ENCODE measurements at regions not wholly inside any gene's neighbourhood (a gene's known extent, or its start where the extent isn't known, plus 50 kb on each side); places are given as distances from the start of the nearest gene placed in this dataset.

DNA sequence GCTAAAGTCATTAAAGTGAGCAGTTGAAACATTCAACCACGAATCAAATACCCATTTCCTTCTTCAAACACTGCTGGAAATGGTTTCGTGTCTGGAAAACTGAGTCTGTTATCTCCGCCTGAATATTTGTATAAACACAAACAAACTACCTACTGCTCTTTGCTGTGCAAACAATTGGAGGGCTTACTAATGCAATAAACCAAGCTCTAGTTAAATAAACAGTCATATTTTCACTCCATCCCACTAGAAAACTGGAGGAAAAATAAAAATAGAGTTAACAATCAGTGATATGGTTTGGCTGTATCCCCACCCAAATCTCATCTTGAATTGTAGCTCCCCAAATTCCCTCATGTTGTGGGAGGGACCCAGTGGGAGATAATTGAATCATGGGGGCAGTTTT lies 397.6 kb downstream of the RASEF start:
- Mint-ChIP-seq H3K36me3 (no peaks in the 10 kb centered on the region), H3K27me3 (no peaks in the 10 kb centered on the region)
- H3K4me1 ChIP-seq (ENCODE audit: insufficient read depth, low read length), result no peaks in the 10 kb centered on the region

GRCh38 chr9:82668689-82669199 lies 394.2 kb downstream of the RASEF start:
- Histone ChIP-seq H3K27me3 (ENCODE audit: insufficient read depth, low read length) (no peaks in the 10 kb centered on the region), H3K4me1 (ENCODE audit: insufficient read depth, low read length) (no peaks in the 10 kb centered on the region), H3K9me3 (ENCODE audit: control insufficient read depth in 1 of 2, low read length in 2 of 2) (no peaks in the 10 kb centered on the region), H3K36me3 (ENCODE audit: insufficient read depth, low read length) (no peaks in the 10 kb centered on the region), H3K27ac (ENCODE audit: low read depth, low read length) (no peak overlapping the region), H3K4me3 (ENCODE audit: low read length in 2 of 2) (no peak overlapping the region)
- ChIA-PET CTCF (ENCODE audit: partially characterized antibody) (no interaction called here), POLR2A (ENCODE audit: partially characterized antibody) (no interaction called here)
- H3K4me1 Mint-ChIP-seq, result no peaks in the 10 kb centered on the region
- H3K9me3 Mint-ChIP-seq, result peaks cover 0 to 10% (median 0%) of the 10 kb centered on the region in 8 donors
- no peaks in the 10 kb centered on the region for H3K36me3 Mint-ChIP-seq
- DNase-seq, result no peak
- no peaks in the 10 kb centered on the region for H3K27me3 Mint-ChIP-seq
- H3K27ac Mint-ChIP-seq, result no peak overlapping the region
- intact Hi-C loops (cut with micrococcal nuclease), result no loop called here
- H3K4me3 Mint-ChIP-seq, result no peak overlapping the region

More for the DNA sequence above, 397.6 kb downstream of the RASEF start:
- H3K4me3 Mint-ChIP-seq, result no peak overlapping the region
- peaks cover 0 to 11% (median 3%) of the 10 kb centered on the region in 8 donors for H3K9me3 Mint-ChIP-seq
- Histone ChIP-seq H3K27me3 (ENCODE audit: insufficient read depth, low read length) (no peaks in the 10 kb centered on the region), H3K4me3 (ENCODE audit: low read length in 2 of 2) (no peak overlapping the region), H3K36me3 (ENCODE audit: insufficient read depth, low read length) (no peaks in the 10 kb centered on the region), H3K9me3 (ENCODE audit: control insufficient read depth in 1 of 2, low read length in 2 of 2) (no peaks in the 10 kb centered on the region), H3K27ac (ENCODE audit: low read depth, low read length) (no peak overlapping the region)
- no peak overlapping the region for H3K27ac Mint-ChIP-seq
- no peaks in the 10 kb centered on the region for H3K4me1 Mint-ChIP-seq
- DNase-seq, result no peak
- ChIA-PET CTCF (ENCODE audit: partially characterized antibody) (no interaction called here), POLR2A (ENCODE audit: partially characterized antibody) (no interaction called here)
- intact Hi-C loops (cut with micrococcal nuclease), result no loop called here

- Histone ChIP-seq H3K27me3 (ENCODE audit: insufficient read depth, low read length) (no peaks in the 10 kb centered on the region), H3K4me1 (ENCODE audit: insufficient read depth, low read length) (no peaks in the 10 kb centered on the region), H3K27ac (ENCODE audit: low read depth, low read length) (no peak overlapping the region), H3K9me3 (ENCODE audit: control insufficient read depth in 1 of 2, low read length in 2 of 2) (no peaks in the 10 kb centered on the region), H3K36me3 (ENCODE audit: insufficient read depth, low read length) (no peaks in the 10 kb centered on the region), H3K4me3 (ENCODE audit: low read length in 2 of 2) (no peak overlapping the region)
- intact Hi-C loops (cut with micrococcal nuclease), result no loop called here
- Mint-ChIP-seq H3K27ac (no peak overlapping the region), H3K4me1 (no peaks in the 10 kb centered on the region), H3K4me3 (no peak overlapping the region), H3K27me3 (no peaks in the 10 kb centered on the region), H3K9me3 (peaks cover 0 to 10% (median under 1%) of the 10 kb centered on the region in 8 donors), H3K36me3 (no peaks in the 10 kb centered on the region)
- ChIA-PET POLR2A (ENCODE audit: partially characterized antibody) (no interaction called here), CTCF (ENCODE audit: partially characterized antibody) (no interaction called here)
- DNase-seq, result no peak
Measured at GRCh38 chr9:82670000-82670399, 392.9 kb downstream of the RASEF start.

DNA sequence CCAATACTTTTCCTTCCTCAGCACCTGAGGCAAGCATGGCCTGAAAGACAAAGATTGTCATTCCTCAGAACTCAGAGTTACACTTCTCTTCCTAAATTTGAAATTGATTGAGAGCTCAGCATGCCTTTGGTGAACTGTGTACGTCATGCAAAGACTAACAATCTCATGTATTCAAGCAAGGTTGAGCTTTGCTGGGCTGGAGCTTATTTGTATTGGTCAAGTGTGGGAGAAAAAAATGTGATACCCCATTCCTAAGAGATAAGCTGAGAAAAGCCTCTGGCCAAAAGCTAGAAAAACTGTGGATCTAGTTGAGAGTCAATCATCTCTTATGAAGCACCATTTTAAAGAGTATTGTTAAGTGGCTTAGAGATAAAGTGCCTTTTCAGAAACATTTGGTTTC lies 392.2 kb downstream of the RASEF start:
- no peak overlapping the region for H3K4me3 Mint-ChIP-seq
- Histone ChIP-seq H3K9me3 (ENCODE audit: control insufficient read depth in 1 of 2, low read length in 2 of 2) (no peaks in the 10 kb centered on the region), H3K4me3 (ENCODE audit: low read length in 2 of 2) (no peak overlapping the region), H3K36me3 (ENCODE audit: insufficient read depth, low read length) (no peaks in the 10 kb centered on the region), H3K27me3 (ENCODE audit: insufficient read depth, low read length) (no peaks in the 10 kb centered on the region), H3K27ac (ENCODE audit: low read depth, low read length) (no peak overlapping the region), H3K4me1 (ENCODE audit: insufficient read depth, low read length) (no peaks in the 10 kb centered on the region)
- no peaks in the 10 kb centered on the region for H3K36me3 Mint-ChIP-seq
- ChIA-PET CTCF (ENCODE audit: partially characterized antibody) (no interaction called here), POLR2A (ENCODE audit: partially characterized antibody) (no interaction called here)
- no peaks in the 10 kb centered on the region for H3K4me1 Mint-ChIP-seq
- intact Hi-C loops (cut with micrococcal nuclease), result no loop called here
- H3K27me3 Mint-ChIP-seq, result no peaks in the 10 kb centered on the region
- H3K27ac Mint-ChIP-seq, result no peak overlapping the region
- no peak for DNase-seq
- H3K9me3 Mint-ChIP-seq, result peaks cover 0 to 10% (median under 1%) of the 10 kb centered on the region in 8 donors

- no peaks in the 10 kb centered on the region for H3K4me1 Mint-ChIP-seq
- no peaks in the 10 kb centered on the region for H3K36me3 ChIP-seq (ENCODE audit: insufficient read depth, low read length)
- peaks cover 0 to 13% (median under 1%) of the 10 kb centered on the region in 8 donors for H3K9me3 Mint-ChIP-seq
- H3K4me1 ChIP-seq (ENCODE audit: insufficient read depth, low read length), result no peaks in the 10 kb centered on the region
- H3K27me3 Mint-ChIP-seq, result no peaks in the 10 kb centered on the region
- H3K4me3 ChIP-seq (ENCODE audit: low read length in 2 of 2), result no peak overlapping the region
- H3K27ac ChIP-seq (ENCODE audit: low read depth, low read length), result no peak overlapping the region
- no peaks in the 10 kb centered on the region for H3K9me3 ChIP-seq (ENCODE audit: control insufficient read depth in 1 of 2, low read length in 2 of 2)
- H3K36me3 Mint-ChIP-seq, result no peaks in the 10 kb centered on the region
- ChIA-PET POLR2A (ENCODE audit: partially characterized antibody) (no interaction called here), CTCF (ENCODE audit: partially characterized antibody) (no interaction called here)
- no peak overlapping the region for H3K4me3 Mint-ChIP-seq
- H3K27me3 ChIP-seq (ENCODE audit: insufficient read depth, low read length), result no peaks in the 10 kb centered on the region
- intact Hi-C loops (cut with micrococcal nuclease), result no loop called here
- no peak overlapping the region for H3K27ac Mint-ChIP-seq
- DNase-seq, result no peak
Measured at GRCh38 chr9:82673201-82673600, 389.7 kb downstream of the RASEF start.

DNA sequence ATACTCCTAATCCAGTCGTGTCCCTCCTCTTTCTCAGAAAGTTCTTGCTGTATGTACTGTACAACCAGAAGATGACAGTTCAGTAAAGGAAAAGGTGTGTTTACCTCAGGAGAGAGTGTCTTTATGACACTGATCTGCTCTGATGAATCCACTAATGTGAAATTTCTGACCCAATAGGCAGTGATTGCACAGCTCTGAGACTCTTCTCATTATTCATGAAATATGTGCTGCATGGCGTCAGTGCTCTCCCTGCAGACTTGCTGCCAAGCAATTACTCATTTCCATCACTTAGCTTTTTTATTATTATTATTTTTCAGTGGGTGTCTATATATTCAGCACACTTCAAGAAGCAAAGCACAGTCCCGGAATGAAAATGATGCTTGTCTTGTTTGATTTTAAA lies 389.0 kb downstream of the RASEF start:
- intact Hi-C loops (cut with micrococcal nuclease), result no loop called here
- POLR2A ChIA-PET (ENCODE audit: partially characterized antibody), result no interaction called here

GRCh38 chr9:82675102-82675501 lies 387.8 kb downstream of the RASEF start:
- no peaks in the 10 kb centered on the region for H3K27me3 Mint-ChIP-seq
- Histone ChIP-seq H3K27me3 (ENCODE audit: insufficient read depth, low read length) (no peaks in the 10 kb centered on the region), H3K4me1 (ENCODE audit: insufficient read depth, low read length) (no peaks in the 10 kb centered on the region), H3K36me3 (ENCODE audit: insufficient read depth, low read length) (no peaks in the 10 kb centered on the region), H3K9me3 (ENCODE audit: control insufficient read depth in 1 of 2, low read length in 2 of 2) (no peaks in the 10 kb centered on the region), H3K4me3 (ENCODE audit: low read length in 2 of 2) (no peak overlapping the region), H3K27ac (ENCODE audit: low read depth, low read length) (no peak overlapping the region)
- POLR2A ChIA-PET (ENCODE audit: partially characterized antibody), result no interaction called here
- H3K36me3 Mint-ChIP-seq, result no peaks in the 10 kb centered on the region
- H3K9me3 Mint-ChIP-seq, result peaks cover 0 to 4% (median under 1%) of the 10 kb centered on the region in 8 donors
- no peak for DNase-seq
- H3K4me1 Mint-ChIP-seq, result no peaks in the 10 kb centered on the region
- intact Hi-C loops (cut with micrococcal nuclease), result no loop called here
- CTCF ChIA-PET (ENCODE audit: partially characterized antibody), result no interaction called here
- no peak overlapping the region for H3K27ac Mint-ChIP-seq
- H3K4me3 Mint-ChIP-seq, result no peak overlapping the region

More for the DNA sequence above, 389.0 kb downstream of the RASEF start:
- no peak overlapping the region for H3K27ac ChIP-seq (ENCODE audit: low read depth, low read length)
- no peak overlapping the region for H3K27ac Mint-ChIP-seq
- no peak for DNase-seq
- H3K36me3 ChIP-seq (ENCODE audit: insufficient read depth, low read length), result no peaks in the 10 kb centered on the region
- peaks cover 0 to 12% (median under 1%) of the 10 kb centered on the region in 8 donors for H3K9me3 Mint-ChIP-seq
- H3K27me3 Mint-ChIP-seq, result no peaks in the 10 kb centered on the region
- no peaks in the 10 kb centered on the region for H3K9me3 ChIP-seq (ENCODE audit: control insufficient read depth in 1 of 2, low read length in 2 of 2)
- no peaks in the 10 kb centered on the region for H3K4me1 ChIP-seq (ENCODE audit: insufficient read depth, low read length)
- H3K4me1 Mint-ChIP-seq, result no peaks in the 10 kb centered on the region
- H3K36me3 Mint-ChIP-seq, result no peaks in the 10 kb centered on the region
- H3K27me3 ChIP-seq (ENCODE audit: insufficient read depth, low read length), result no peaks in the 10 kb centered on the region
- H3K4me3 Mint-ChIP-seq, result no peak overlapping the region
- no peak overlapping the region for H3K4me3 ChIP-seq (ENCODE audit: low read length in 2 of 2)
- CTCF ChIA-PET (ENCODE audit: partially characterized antibody), result no interaction called here

GRCh38 chr9:82675605-82676004 lies 387.3 kb downstream of the RASEF start:
- Histone ChIP-seq H3K36me3 (ENCODE audit: insufficient read depth, low read length) (no peaks in the 10 kb centered on the region), H3K27me3 (ENCODE audit: insufficient read depth, low read length) (no peaks in the 10 kb centered on the region), H3K4me3 (ENCODE audit: low read length in 2 of 2) (no peak overlapping the region), H3K9me3 (ENCODE audit: control insufficient read depth in 1 of 2, low read length in 2 of 2) (no peaks in the 10 kb centered on the region), H3K27ac (ENCODE audit: low read depth, low read length) (no peak overlapping the region), H3K4me1 (ENCODE audit: insufficient read depth, low read length) (no peaks in the 10 kb centered on the region)
- no peaks in the 10 kb centered on the region for H3K27me3 Mint-ChIP-seq
- no peaks in the 10 kb centered on the region for H3K36me3 Mint-ChIP-seq
- POLR2A ChIA-PET (ENCODE audit: partially characterized antibody), result no interaction called here
- peaks cover 0 to 4% (median under 1%) of the 10 kb centered on the region in 8 donors for H3K9me3 Mint-ChIP-seq
- no peak for DNase-seq
- H3K4me1 Mint-ChIP-seq, result no peaks in the 10 kb centered on the region
- CTCF ChIA-PET (ENCODE audit: partially characterized antibody), result no interaction called here
- intact Hi-C loops (cut with micrococcal nuclease), result no loop called here
- no peak overlapping the region for H3K4me3 Mint-ChIP-seq
- no peak overlapping the region for H3K27ac Mint-ChIP-seq
